ENCODE measurements at regions not wholly inside any gene's neighbourhood (a gene's known extent, or its start where the extent isn't known, plus 50 kb on each side); places are given as distances from the start of the nearest gene placed in this dataset.

GRCh38 chr1:238360474-238360873 lies 469.8 kb upstream of the ZP4 start:
- Histone ChIP-seq H3K27ac (ENCODE audit: low read depth, low read length) (no peak overlapping the region), H3K4me1 (ENCODE audit: insufficient read depth, low read length) (no peaks in the 10 kb centered on the region), H3K9ac (ENCODE audit: low read length) (no peak overlapping the region), H3K79me2 (ENCODE audit: insufficient read depth, low read length) (no peaks in the 10 kb centered on the region), H3K4me2 (ENCODE audit: low read length) (no peak overlapping the region), H3K9me3 (ENCODE audit: insufficient read depth, low read depth, low read length) (no peaks in the 10 kb centered on the region), H4K20me1 (ENCODE audit: insufficient read depth, low read length) (no peaks in the 10 kb centered on the region), H3K4me3 (ENCODE audit: insufficient read depth, low read depth, low read length) (no peak overlapping the region), H2AFZ (ENCODE audit: low read depth, low read length) (no peak overlapping the region), H3K36me3 (ENCODE audit: insufficient read depth, low read length) (no peaks in the 10 kb centered on the region), H3K27me3 (ENCODE audit: insufficient read depth, low read length) (no peaks in the 10 kb centered on the region)
- Mint-ChIP-seq H3K27me3 (ENCODE audit: low read depth, unreplicated experiment) (no peaks in the 10 kb centered on the region), H3K4me3 (ENCODE audit: unreplicated experiment) (no peak overlapping the region), H3K4me1 (ENCODE audit: low read depth, unreplicated experiment) (no peaks in the 10 kb centered on the region), H3K27ac (ENCODE audit: unreplicated experiment) (peak overlapping the region; percentile 20), H3K36me3 (ENCODE audit: low read depth, unreplicated experiment) (no peaks in the 10 kb centered on the region), H3K9me3 (ENCODE audit: unreplicated experiment) (no peaks in the 10 kb centered on the region)
- FAIRE-seq, result no peak
- peak; percentile 12 for DNase-seq (ENCODE audit: low read depth)
- no peak for TF ChIP-seq EZH2 (IDR thresholded peaks at IDR 0.05; ENCODE audit: insufficient read depth, low read length)
- TF ChIP-seq CTCF (IDR thresholded peaks at IDR 0.05; ENCODE audit: insufficient read depth, low read depth, low read length), result no peak

- TF ChIP-seq CTCF (IDR thresholded peaks at IDR 0.05; ENCODE audit: insufficient read depth, low read depth, low read length), result no peak
- no peak for TF ChIP-seq EZH2 (IDR thresholded peaks at IDR 0.05; ENCODE audit: insufficient read depth, low read length)
- Histone ChIP-seq H3K4me1 (ENCODE audit: insufficient read depth, low read length) (no peaks in the 10 kb centered on the region), H3K79me2 (ENCODE audit: insufficient read depth, low read length) (no peaks in the 10 kb centered on the region), H3K4me3 (ENCODE audit: insufficient read depth, low read depth, low read length) (no peak overlapping the region), H3K36me3 (ENCODE audit: insufficient read depth, low read length) (no peaks in the 10 kb centered on the region), H2AFZ (ENCODE audit: low read depth, low read length) (no peak overlapping the region), H3K27me3 (ENCODE audit: insufficient read depth, low read length) (no peaks in the 10 kb centered on the region), H3K9ac (ENCODE audit: low read length) (no peak overlapping the region), H3K4me2 (ENCODE audit: low read length) (no peak overlapping the region), H3K9me3 (ENCODE audit: insufficient read depth, low read depth, low read length) (no peaks in the 10 kb centered on the region), H3K27ac (ENCODE audit: low read depth, low read length) (no peak overlapping the region), H4K20me1 (ENCODE audit: insufficient read depth, low read length) (no peaks in the 10 kb centered on the region)
- Mint-ChIP-seq H3K4me1 (ENCODE audit: low read depth, unreplicated experiment) (peaks cover 2% of the 10 kb centered on the region), H3K9me3 (ENCODE audit: unreplicated experiment) (peaks cover 5% of the 10 kb centered on the region), H3K4me3 (ENCODE audit: unreplicated experiment) (no peak overlapping the region), H3K27me3 (ENCODE audit: low read depth, unreplicated experiment) (no peaks in the 10 kb centered on the region), H3K36me3 (ENCODE audit: low read depth, unreplicated experiment) (no peaks in the 10 kb centered on the region), H3K27ac (ENCODE audit: unreplicated experiment) (no peak overlapping the region)
- FAIRE-seq, result no peak
- DNase-seq (ENCODE audit: low read depth), result no peak
Measured at GRCh38 chr1:238350471-238350870, 459.7 kb upstream of the ZP4 start.

DNA sequence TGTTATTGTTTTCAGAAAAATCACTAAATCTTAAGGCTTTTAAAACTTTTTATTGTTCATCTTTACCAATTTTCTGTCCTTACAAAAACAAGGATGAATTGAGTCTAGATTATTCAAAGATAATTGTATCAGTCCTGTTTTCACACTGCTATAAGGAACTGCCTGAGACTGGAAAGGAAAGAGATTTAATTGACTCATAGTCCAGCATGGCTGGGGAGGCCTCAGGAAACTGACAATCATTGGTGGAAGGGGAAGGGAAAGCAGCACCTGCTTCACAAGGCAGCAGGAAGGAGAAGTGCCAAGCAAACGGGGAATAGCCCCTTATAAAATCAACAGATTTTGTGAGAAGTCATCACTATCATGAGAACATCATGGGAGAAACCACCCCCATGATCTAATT lies 455.6 kb upstream of the ZP4 start:
- H3K4me3 Mint-ChIP-seq (ENCODE audit: unreplicated experiment), result no peak overlapping the region
- DNase-seq (ENCODE audit: low read depth) (no peak), FAIRE-seq (no peak)
- H3K4me1 ChIP-seq (ENCODE audit: insufficient read depth, low read length), result no peaks in the 10 kb centered on the region
- H3K27me3 ChIP-seq (ENCODE audit: insufficient read depth, low read length), result no peaks in the 10 kb centered on the region
- H3K36me3 Mint-ChIP-seq (ENCODE audit: low read depth, unreplicated experiment), result no peaks in the 10 kb centered on the region
- no peak for TF ChIP-seq EZH2 (IDR thresholded peaks at IDR 0.05; ENCODE audit: insufficient read depth, low read length)
- no peak for TF ChIP-seq CTCF (IDR thresholded peaks at IDR 0.05; ENCODE audit: insufficient read depth, low read depth, low read length)
- no peak overlapping the region for H3K27ac ChIP-seq (ENCODE audit: low read depth, low read length)
- no peak overlapping the region for H3K27ac Mint-ChIP-seq (ENCODE audit: unreplicated experiment)
- H3K9ac ChIP-seq (ENCODE audit: low read length), result no peak overlapping the region
- no peaks in the 10 kb centered on the region for H4K20me1 ChIP-seq (ENCODE audit: insufficient read depth, low read length)
- no peaks in the 10 kb centered on the region for H3K36me3 ChIP-seq (ENCODE audit: insufficient read depth, low read length)
- no peak overlapping the region for H2AFZ ChIP-seq (ENCODE audit: low read depth, low read length)
- H3K4me2 ChIP-seq (ENCODE audit: low read length), result no peak overlapping the region
- no peaks in the 10 kb centered on the region for H3K79me2 ChIP-seq (ENCODE audit: insufficient read depth, low read length)
- no peaks in the 10 kb centered on the region for H3K9me3 ChIP-seq (ENCODE audit: insufficient read depth, low read depth, low read length)
- H3K9me3 Mint-ChIP-seq (ENCODE audit: unreplicated experiment), result no peaks in the 10 kb centered on the region
- H3K27me3 Mint-ChIP-seq (ENCODE audit: low read depth, unreplicated experiment), result no peaks in the 10 kb centered on the region
- H3K4me1 Mint-ChIP-seq (ENCODE audit: low read depth, unreplicated experiment), result peaks cover 2% of the 10 kb centered on the region
- no peak overlapping the region for H3K4me3 ChIP-seq (ENCODE audit: insufficient read depth, low read depth, low read length)

Measured in astrocyte (in vitro differentiated cells and primary cell).